ENCODE measurements at regions not wholly inside any gene's neighbourhood (a gene's known extent, or its start where the extent isn't known, plus 50 kb on each side); places are given as distances from the start of the nearest gene placed in this dataset.

GRCh38 chr7:20870977-20871376 lies 84.3 kb upstream of the SP8 start:
- TF ChIP-seq CTCF (IDR thresholded peaks at IDR 0.05; ENCODE audit: extremely low read depth in 1 of 2, insufficient read depth in 1 of 2, low read depth in 1 of 2, low read length in 2 of 2) (no peak), MYC (IDR thresholded peaks at IDR 0.05; ENCODE audit: low read depth, low read length) (no peak), POLR2A (IDR thresholded peaks at IDR 0.05; ENCODE audit: low read depth, low read length) (no peak), POLR2AphosphoS5 (IDR thresholded peaks at IDR 0.05; ENCODE audit: insufficient read depth, low read depth, low read length) (no peak), JUN (IDR thresholded peaks at IDR 0.05; ENCODE audit: borderline replicate concordance, insufficient read depth, insufficient read length, low read depth) (no peak)
- TF ChIP-seq, protein P1, sequence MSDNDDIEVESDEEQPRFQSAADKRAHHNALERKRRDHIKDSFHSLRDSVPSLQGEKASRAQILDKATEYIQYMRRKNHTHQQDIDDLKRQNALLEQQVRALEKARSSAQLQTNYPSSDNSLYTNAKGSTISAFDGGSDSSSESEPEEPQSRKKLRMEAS (IDR thresholded peaks at IDR 0.05; ENCODE audit: insufficient read depth, insufficient read length) = no peak

All from endothelial cell of umbilical vein (primary cell).